GM21576 (cell line): ENCODE measurements at regions not wholly inside any gene's neighbourhood (a gene's known extent, or its start where the extent isn't known, plus 50 kb on each side); places are given as distances from the start of the nearest gene placed in this dataset.
"Not testable (repeated sequence)": the region's sequence is repeated elsewhere in the genome, so short reads cannot be mapped to it uniquely, and the experiment has no call there.

Experiments
- ATAC-seq: cut with Tn5 transposase; IDR thresholded peaks from one replicate; pipeline ENCODE4 v1.9.1; 2021; ENCODE audit warnings: mild to moderate bottlenecking, moderate library complexity; ENCODE audit not compliant: unreplicated experiment

- ATAC-seq = no peak
Observed at GRCh38 chr14:41297576-41298327, 308.9 kb upstream of the LRFN5 start.

GRCh38 chr14:41295734-41296133, 310.9 kb upstream of the LRFN5 start:
- ATAC-seq = no peak

- no peak for ATAC-seq
Observed at GRCh38 chr14:41289025-41289424, 317.7 kb upstream of the LRFN5 start.

GRCh38 chr14:41285186-41285748, 321.4 kb upstream of the LRFN5 start:
- ATAC-seq = no peak

- no peak for ATAC-seq
Observed at GRCh38 chr14:41280745-41281144, 325.9 kb upstream of the LRFN5 start.

- no peak for ATAC-seq
Observed at GRCh38 chr14:41277450-41277849, 329.2 kb upstream of the LRFN5 start.

- no peak for ATAC-seq
Observed at GRCh38 chr14:41257476-41257875, 349.2 kb upstream of the LRFN5 start.

DNA sequence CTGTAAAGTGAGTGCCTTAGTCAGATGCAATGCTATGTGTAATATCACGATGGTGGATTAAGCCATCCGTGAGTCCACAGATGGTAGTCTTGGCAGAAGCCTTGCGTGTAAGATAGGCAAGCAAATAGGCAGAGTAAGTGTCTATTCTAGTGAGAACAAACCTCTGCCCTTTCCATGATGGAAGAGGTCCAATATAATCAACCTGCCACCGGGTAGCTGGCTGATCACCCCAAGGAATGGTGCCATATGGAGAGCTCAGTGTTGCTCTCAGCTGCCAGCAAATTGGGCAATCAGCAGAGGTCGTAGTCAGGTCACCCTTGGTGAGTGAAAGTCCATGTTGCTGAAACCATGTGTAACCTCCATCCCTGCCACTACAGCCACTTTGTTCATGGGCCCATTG, 371.2 kb upstream of the LRFN5 start:
- no peak for ATAC-seq

DNA sequence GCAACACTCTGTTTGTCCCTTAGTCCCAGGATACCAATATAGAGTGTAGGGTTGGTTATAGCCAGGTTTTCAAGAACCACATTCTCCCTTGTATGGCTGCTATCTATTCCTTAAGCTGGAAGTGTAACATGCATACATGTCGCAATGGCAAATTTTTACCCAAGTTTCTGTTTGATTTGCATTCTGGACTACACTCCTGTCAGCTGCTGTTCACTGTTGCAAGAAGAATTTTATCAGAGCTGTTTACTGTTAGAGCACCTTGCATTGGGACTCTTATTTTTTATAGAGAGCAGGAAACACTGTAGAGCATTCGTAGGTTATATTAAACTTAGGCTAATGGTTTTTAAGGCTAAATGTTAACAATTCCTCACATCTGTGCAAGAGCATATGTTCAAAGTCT, 376.0 kb upstream of the LRFN5 start:
- no peak for ATAC-seq

DNA sequence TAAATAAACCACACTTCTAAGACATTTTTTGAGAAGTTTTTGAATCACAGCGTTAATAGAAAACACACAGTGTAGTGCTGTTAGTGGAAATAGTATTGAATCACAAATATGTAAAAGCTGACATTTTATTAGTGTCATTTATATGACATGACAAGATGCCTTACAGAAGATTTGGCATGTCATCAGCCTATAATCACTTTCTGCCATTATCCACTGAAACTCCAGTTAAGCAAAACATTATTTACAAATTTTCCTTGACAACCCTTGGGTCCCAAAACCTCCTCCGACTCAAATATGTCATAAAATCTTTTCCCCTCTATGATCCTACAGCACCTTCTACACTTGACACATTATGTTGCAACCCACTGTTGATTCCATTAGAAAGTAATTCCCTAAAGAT, 376.9 kb upstream of the LRFN5 start:
- no peak for ATAC-seq

- no peak for ATAC-seq
Observed at GRCh38 chr14:41225433-41225832, 381.2 kb upstream of the LRFN5 start.

DNA sequence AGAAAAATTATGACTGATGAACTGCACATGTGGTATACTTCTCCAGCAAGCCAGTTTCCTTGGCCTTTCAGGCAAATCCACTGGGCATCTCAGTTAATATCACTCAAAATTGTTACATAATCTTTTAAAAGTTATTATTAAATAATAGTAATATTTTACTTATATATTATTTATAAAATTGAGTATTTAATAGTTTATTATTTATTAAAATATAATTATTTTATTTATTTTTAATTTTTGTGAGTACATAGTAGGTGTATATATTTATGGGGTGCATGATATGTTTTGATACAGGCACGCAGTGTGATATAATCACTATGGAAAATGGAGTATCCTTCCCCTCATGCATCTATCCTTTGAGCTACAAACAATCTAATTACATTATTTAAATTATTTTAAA, 384.1 kb upstream of the LRFN5 start:
- ATAC-seq = no peak

DNA sequence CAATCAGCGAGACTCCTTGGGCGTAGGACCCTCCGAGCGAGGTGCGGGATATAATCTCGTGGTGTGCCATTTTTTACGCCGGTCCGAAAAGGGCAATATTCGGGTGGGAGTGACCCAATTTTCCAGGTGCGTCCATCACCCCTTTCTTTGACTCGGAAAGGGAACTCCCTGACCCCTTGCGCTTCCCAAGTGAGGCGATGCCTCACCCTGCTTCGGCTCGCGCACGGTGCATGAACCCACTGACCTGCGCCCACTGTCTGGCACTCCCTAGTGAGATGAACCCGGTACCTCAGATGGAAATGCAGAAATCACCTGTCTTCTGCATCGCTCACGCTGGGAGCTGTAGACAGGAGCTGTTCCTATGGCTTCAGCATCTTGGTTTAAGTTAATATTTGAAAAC, 391.7 kb upstream of the LRFN5 start:
- ATAC-seq = not testable (repeated sequence)

DNA sequence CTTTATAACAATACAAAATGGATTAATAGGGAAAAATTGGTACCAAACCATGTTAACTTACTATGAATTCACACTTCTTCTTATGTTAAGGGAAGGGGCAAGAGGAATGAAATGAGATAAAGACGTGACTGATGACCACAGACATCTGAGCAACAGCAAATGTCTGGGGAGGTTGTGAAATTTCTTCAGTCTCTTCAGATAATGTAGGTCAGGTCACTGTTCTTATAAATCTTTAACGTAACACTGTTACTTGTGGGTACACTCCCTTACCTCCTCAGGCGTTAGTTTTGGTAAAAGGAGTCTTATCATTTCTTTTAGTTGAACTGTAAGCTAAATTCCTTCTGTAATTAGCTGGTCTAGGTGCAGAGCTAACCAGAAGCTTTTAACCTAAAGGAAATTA, 405.0 kb upstream of the LRFN5 start:
- no peak for ATAC-seq

DNA sequence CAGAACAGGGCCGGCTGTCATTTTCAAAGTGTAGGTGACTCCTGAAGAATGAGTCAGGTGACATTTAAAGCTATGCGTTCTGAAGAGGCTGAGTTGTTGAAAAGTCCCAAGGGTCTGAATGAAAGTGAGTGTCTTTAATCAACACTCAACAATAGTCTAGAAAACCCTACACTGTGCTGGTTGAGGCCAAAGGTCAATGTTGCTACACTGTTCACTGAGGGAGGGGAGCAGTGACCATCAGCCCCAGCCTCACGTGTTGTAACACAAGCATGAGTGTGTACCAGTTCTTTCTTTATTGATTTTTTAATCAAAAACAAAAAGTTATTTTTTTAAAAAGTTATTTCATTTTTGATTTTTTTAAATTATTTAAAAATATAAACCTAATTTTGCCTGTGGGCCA, 418.8 kb upstream of the LRFN5 start:
- ATAC-seq = no peak

DNA sequence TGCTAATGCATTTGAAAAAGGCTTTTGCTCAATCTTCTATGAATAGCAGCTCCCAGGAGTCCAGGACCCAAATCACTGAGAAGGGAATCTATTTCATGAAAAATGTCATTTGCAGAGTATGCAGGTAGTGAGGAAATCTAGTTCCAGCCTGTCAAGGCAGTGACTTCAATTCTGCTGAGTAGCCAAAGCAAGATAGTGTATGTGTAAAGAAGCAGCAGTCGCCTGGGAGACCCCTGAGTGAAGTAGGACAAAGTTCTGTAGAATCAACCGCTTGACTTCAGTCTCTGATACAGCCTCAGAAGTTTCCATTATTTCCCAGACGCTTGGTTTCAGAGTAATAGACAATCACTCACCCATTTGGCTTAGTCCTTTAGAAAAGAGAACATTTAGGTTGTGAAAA, 435.6 kb upstream of the LRFN5 start:
- ATAC-seq = no peak

DNA sequence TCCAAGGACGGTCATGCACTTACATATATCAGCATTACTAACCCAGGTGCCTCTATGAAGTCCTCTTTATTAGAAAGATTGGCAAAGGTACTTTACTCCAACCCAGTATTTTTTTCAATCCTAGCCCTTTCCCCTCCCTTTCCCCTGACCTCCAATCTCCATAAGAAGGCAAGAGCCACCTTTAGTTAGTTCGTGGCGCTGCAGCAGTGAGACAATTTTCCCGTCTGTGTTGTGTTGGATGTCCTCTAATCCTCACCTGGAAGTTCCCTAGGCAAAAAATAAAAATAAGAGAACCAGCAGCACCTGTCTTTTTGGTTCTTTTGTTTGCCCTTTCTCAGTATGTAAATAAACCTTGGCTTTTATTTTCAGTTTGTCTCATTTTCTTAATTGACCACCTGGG, 439.6 kb upstream of the LRFN5 start:
- no peak for ATAC-seq

- ATAC-seq = no peak
Observed at GRCh38 chr14:41154143-41154807, 452.4 kb upstream of the LRFN5 start.

DNA sequence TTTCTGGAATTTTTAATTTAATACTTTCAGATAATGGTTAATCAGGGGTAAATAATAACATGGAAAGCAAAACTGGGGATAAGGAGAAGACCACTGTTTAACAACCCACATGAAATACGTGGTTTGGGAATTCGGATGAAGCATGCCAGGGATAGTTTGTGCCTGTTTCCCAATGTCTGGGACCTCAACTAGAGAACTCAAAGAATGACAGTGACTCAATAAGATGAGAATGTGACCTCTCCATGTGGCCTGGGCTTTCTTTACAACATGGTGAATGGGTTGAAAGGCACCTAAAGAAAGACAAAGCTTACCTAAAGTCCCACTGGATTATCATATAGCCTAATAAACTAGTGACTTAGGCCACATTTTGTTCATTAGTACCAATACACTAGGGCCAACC, 460.3 kb upstream of the LRFN5 start:
- no peak for ATAC-seq

GRCh38 chr14:41144370-41144769, 462.3 kb upstream of the LRFN5 start:
- no peak for ATAC-seq

GRCh38 chr14:41137741-41138140, 468.9 kb upstream of the LRFN5 start:
- ATAC-seq = no peak

GRCh38 chr14:41130274-41130673, 476.4 kb upstream of the LRFN5 start:
- no peak for ATAC-seq
